Central memory CD8-positive, alpha-beta T cell (primary cell): ENCODE measurements at regions not wholly inside any gene's neighbourhood (a gene's known extent, or its start where the extent isn't known, plus 50 kb on each side); places are given as distances from the start of the nearest gene placed in this dataset.
"Not testable (repeated sequence)": the region's sequence is repeated elsewhere in the genome, so short reads cannot be mapped to it uniquely, and the experiment has no call there.

Source experiments
- ATAC-seq: fragments of 150-1000 bp; cut with Tn5 transposase; replicated peaks from 2 replicates; pipeline ENCODE4 v1.10.0; 2022; ENCODE audit warnings: mild to moderate bottlenecking, moderate FRiP score, moderate number of reproducible peaks; ENCODE audit not compliant: poor library complexity, severe bottlenecking; ENCODE audit errors: extremely low read depth
- DNase-seq, 2 donors: peaks; one replicate each; pipeline ENCODE4 v3.0.0; 2021; ENCODE audit warnings: low spot score in 2 of 2
- H3K27ac Mint-ChIP-seq: one replicate; pipeline ENCODE4 v1.8.0; 2022; ENCODE audit warnings: low read depth, mild to moderate bottlenecking, moderate library complexity, mixed read lengths
- H3K27me3 Mint-ChIP-seq: one replicate; pipeline ENCODE4 v1.8.0; 2022; ENCODE audit warnings: mixed read lengths
- H3K36me3 Mint-ChIP-seq: one replicate; pipeline ENCODE4 v1.8.0; 2022; ENCODE audit warnings: mild to moderate bottlenecking, moderate library complexity, mixed read lengths; ENCODE audit not compliant: insufficient read depth
- H3K4me1 Mint-ChIP-seq: one replicate; pipeline ENCODE4 v1.8.0; 2022; ENCODE audit warnings: mixed read lengths
- H3K4me3 Mint-ChIP-seq: one replicate; pipeline ENCODE4 v1.8.0; 2022; ENCODE audit warnings: mild to moderate bottlenecking, moderate library complexity, mixed read lengths
- H3K9me3 Mint-ChIP-seq: one replicate; pipeline ENCODE4 v1.8.0; 2022; ENCODE audit warnings: mixed read lengths

GRCh38 chr5:143916451-143916850 is 104.5 kb downstream of the HMHB1 start:
- H3K27ac Mint-ChIP-seq: no peak overlapping the region
- no peaks in the 10 kb centered on the region for H3K9me3 Mint-ChIP-seq
- H3K27me3 Mint-ChIP-seq: peaks cover 60% of the 10 kb centered on the region
- DNase-seq (no peak), ATAC-seq (no peak)
- no peak overlapping the region for H3K4me3 Mint-ChIP-seq
- peaks cover 2% of the 10 kb centered on the region for H3K36me3 Mint-ChIP-seq
- H3K4me1 Mint-ChIP-seq: no peaks in the 10 kb centered on the region

- Mint-ChIP-seq H3K9me3 (no peaks in the 10 kb centered on the region), H3K4me1 (no peaks in the 10 kb centered on the region), H3K4me3 (no peak overlapping the region), H3K27me3 (peaks cover 49% of the 10 kb centered on the region), H3K36me3 (no peaks in the 10 kb centered on the region), H3K27ac (no peak overlapping the region)
- no peak for DNase-seq
- ATAC-seq: no peak
These were observed 107.0 kb downstream of the HMHB1 start for GRCh38 chr5:143918961-143919360.

GRCh38 chr5:143920772-143921171 is 108.8 kb downstream of the HMHB1 start:
- H3K27ac Mint-ChIP-seq: no peak overlapping the region

GRCh38 chr5:143921525-143922311 is 109.8 kb downstream of the HMHB1 start:
- H3K9me3 Mint-ChIP-seq: no peaks in the 10 kb centered on the region
- H3K27ac Mint-ChIP-seq: no peak overlapping the region
- DNase-seq (no peak), ATAC-seq (no peak)
- no peaks in the 10 kb centered on the region for H3K36me3 Mint-ChIP-seq
- no peaks in the 10 kb centered on the region for H3K4me1 Mint-ChIP-seq
- no peak overlapping the region for H3K4me3 Mint-ChIP-seq
- peaks cover 22% of the 10 kb centered on the region for H3K27me3 Mint-ChIP-seq

More at GRCh38 chr5:143920772-143921171, 108.8 kb downstream of the HMHB1 start:
- H3K4me1 Mint-ChIP-seq: no peaks in the 10 kb centered on the region
- H3K9me3 Mint-ChIP-seq: no peaks in the 10 kb centered on the region
- H3K36me3 Mint-ChIP-seq: no peaks in the 10 kb centered on the region
- peaks cover 31% of the 10 kb centered on the region for H3K27me3 Mint-ChIP-seq
- no peak for ATAC-seq
- no peak for DNase-seq
- no peak overlapping the region for H3K4me3 Mint-ChIP-seq

- no peaks in the 10 kb centered on the region for H3K9me3 Mint-ChIP-seq
- H3K4me1 Mint-ChIP-seq: no peaks in the 10 kb centered on the region
- ATAC-seq (no peak), DNase-seq (no peak)
- H3K27ac Mint-ChIP-seq: no peak overlapping the region
- H3K27me3 Mint-ChIP-seq: peaks cover 12% of the 10 kb centered on the region
- H3K36me3 Mint-ChIP-seq: no peaks in the 10 kb centered on the region
- no peak overlapping the region for H3K4me3 Mint-ChIP-seq
These were observed 110.8 kb downstream of the HMHB1 start for GRCh38 chr5:143922718-143923117.

- H3K36me3 Mint-ChIP-seq: no peaks in the 10 kb centered on the region
- H3K9me3 Mint-ChIP-seq: no peaks in the 10 kb centered on the region
- no peaks in the 10 kb centered on the region for H3K4me1 Mint-ChIP-seq
- no peak for DNase-seq
- H3K4me3 Mint-ChIP-seq: no peak overlapping the region
- ATAC-seq: no peak
- no peak overlapping the region for H3K27ac Mint-ChIP-seq
- H3K27me3 Mint-ChIP-seq: peaks cover 1% of the 10 kb centered on the region
These were observed 111.8 kb downstream of the HMHB1 start for GRCh38 chr5:143923634-143924266.

- H3K9me3 Mint-ChIP-seq: no peaks in the 10 kb centered on the region
- H3K4me3 Mint-ChIP-seq: no peak overlapping the region
- H3K27me3 Mint-ChIP-seq: no peaks in the 10 kb centered on the region
- H3K36me3 Mint-ChIP-seq: no peaks in the 10 kb centered on the region
- no peak for DNase-seq
- no peak overlapping the region for H3K27ac Mint-ChIP-seq
- ATAC-seq: no peak
- no peaks in the 10 kb centered on the region for H3K4me1 Mint-ChIP-seq
These were observed 112.5 kb downstream of the HMHB1 start for GRCh38 chr5:143924311-143924978.

GRCh38 chr5:143924979-143925325 is 113.0 kb downstream of the HMHB1 start:
- not testable (repeated sequence) for ATAC-seq, H3K36me3 Mint-ChIP-seq

GRCh38 chr5:143929486-143929885 is 117.5 kb downstream of the HMHB1 start:
- Mint-ChIP-seq H3K4me1 (peaks cover 2% of the 10 kb centered on the region), H3K9me3 (peaks cover 2% of the 10 kb centered on the region), H3K27ac (no peak overlapping the region), H3K4me3 (no peak overlapping the region), H3K36me3 (no peaks in the 10 kb centered on the region), H3K27me3 (peaks cover 30% of the 10 kb centered on the region)
- no peak for ATAC-seq
- no peak for DNase-seq

More at GRCh38 chr5:143924979-143925325, 113.0 kb downstream of the HMHB1 start:
- H3K27ac Mint-ChIP-seq, H3K4me1 Mint-ChIP-seq, H3K4me3 Mint-ChIP-seq, H3K27me3 Mint-ChIP-seq, DNase-seq, H3K9me3 Mint-ChIP-seq: not testable (repeated sequence)

GRCh38 chr5:143930561-143930960 is 118.6 kb downstream of the HMHB1 start:
- Mint-ChIP-seq H3K9me3 (peaks cover 7% of the 10 kb centered on the region), H3K36me3 (no peaks in the 10 kb centered on the region), H3K4me1 (peaks cover 5% of the 10 kb centered on the region), H3K4me3 (no peak overlapping the region), H3K27ac (no peak overlapping the region), H3K27me3 (peaks cover 40% of the 10 kb centered on the region)
- no peak for ATAC-seq
- no peak for DNase-seq

- no peaks in the 10 kb centered on the region for H3K36me3 Mint-ChIP-seq
- H3K9me3 Mint-ChIP-seq: peaks cover 7% of the 10 kb centered on the region
- DNase-seq: no peak
- no peak for ATAC-seq
- H3K4me3 Mint-ChIP-seq: no peak overlapping the region
- H3K27me3 Mint-ChIP-seq: peaks cover 46% of the 10 kb centered on the region
- no peak overlapping the region for H3K27ac Mint-ChIP-seq
- peaks cover 5% of the 10 kb centered on the region for H3K4me1 Mint-ChIP-seq
These were observed 119.5 kb downstream of the HMHB1 start for GRCh38 chr5:143931476-143931875.

GRCh38 chr5:143931986-143932385 is 120.0 kb downstream of the HMHB1 start:
- Mint-ChIP-seq H3K9me3 (peaks cover 7% of the 10 kb centered on the region), H3K4me3 (no peak overlapping the region), H3K4me1 (peaks cover 5% of the 10 kb centered on the region), H3K27me3 (peaks cover 46% of the 10 kb centered on the region), H3K36me3 (no peaks in the 10 kb centered on the region), H3K27ac (no peak overlapping the region)
- DNase-seq (no peak), ATAC-seq (no peak)

- no peak overlapping the region for H3K4me3 Mint-ChIP-seq
These were observed 120.6 kb downstream of the HMHB1 start for GRCh38 chr5:143932584-143932983.

More at GRCh38 chr5:143932584-143932983, 120.6 kb downstream of the HMHB1 start:
- Mint-ChIP-seq H3K36me3 (no peaks in the 10 kb centered on the region), H3K27me3 (peaks cover 46% of the 10 kb centered on the region), H3K9me3 (peaks cover 7% of the 10 kb centered on the region), H3K27ac (no peak overlapping the region), H3K4me1 (peaks cover 5% of the 10 kb centered on the region)
- ATAC-seq (no peak), DNase-seq (no peak)
